ENCODE measurements at regions not wholly inside any gene's neighbourhood (a gene's known extent, or its start where the extent isn't known, plus 50 kb on each side); places are given as distances from the start of the nearest gene placed in this dataset.

DNA sequence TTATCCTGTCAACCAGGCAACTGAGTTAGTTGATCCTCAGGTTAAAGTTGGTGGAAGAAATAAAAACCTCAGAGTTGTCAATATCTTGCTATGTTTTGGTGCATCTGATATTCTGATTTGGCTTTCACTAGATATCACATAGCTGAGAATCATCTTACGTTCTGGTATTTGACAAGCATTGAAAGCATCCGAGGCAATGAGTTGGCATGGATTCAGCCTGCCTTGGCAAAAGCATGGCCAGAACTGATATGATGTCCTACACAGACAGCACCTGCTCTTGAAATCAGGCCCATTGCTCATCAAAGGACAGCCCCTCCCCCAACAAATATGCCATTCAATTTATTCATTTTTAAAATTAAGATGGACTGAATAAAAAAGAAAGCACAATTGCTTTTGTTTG lies 320.7 kb upstream of the ATP2B1 start:
- TF ChIP-seq, protein P1, sequence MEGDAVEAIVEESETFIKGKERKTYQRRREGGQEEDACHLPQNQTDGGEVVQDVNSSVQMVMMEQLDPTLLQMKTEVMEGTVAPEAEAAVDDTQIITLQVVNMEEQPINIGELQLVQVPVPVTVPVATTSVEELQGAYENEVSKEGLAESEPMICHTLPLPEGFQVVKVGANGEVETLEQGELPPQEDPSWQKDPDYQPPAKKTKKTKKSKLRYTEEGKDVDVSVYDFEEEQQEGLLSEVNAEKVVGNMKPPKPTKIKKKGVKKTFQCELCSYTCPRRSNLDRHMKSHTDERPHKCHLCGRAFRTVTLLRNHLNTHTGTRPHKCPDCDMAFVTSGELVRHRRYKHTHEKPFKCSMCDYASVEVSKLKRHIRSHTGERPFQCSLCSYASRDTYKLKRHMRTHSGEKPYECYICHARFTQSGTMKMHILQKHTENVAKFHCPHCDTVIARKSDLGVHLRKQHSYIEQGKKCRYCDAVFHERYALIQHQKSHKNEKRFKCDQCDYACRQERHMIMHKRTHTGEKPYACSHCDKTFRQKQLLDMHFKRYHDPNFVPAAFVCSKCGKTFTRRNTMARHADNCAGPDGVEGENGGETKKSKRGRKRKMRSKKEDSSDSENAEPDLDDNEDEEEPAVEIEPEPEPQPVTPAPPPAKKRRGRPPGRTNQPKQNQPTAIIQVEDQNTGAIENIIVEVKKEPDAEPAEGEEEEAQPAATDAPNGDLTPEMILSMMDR (conservative IDR thresholded peaks at IDR 0.05; ENCODE audit: control insufficient read depth, insufficient read depth, low read depth, low read length) = no peak
- no peak overlapping the region for H3K4me3 ChIP-seq (ENCODE audit: control insufficient read depth, low read depth, low read length)
- no peak for DNase-seq (ENCODE audit: low read depth)

GRCh38 chr12:90028635-90029051 lies 320.0 kb upstream of the ATP2B1 start:
- TF ChIP-seq, protein P1 (conservative IDR thresholded peaks at IDR 0.05; ENCODE audit: control insufficient read depth, insufficient read depth, low read depth, low read length) = no peak
- DNase-seq (ENCODE audit: low read depth) = peak; percentile 22

GRCh38 chr12:90027889-90028634 lies 319.4 kb upstream of the ATP2B1 start:
- H3K4me3 ChIP-seq (ENCODE audit: control insufficient read depth, low read depth, low read length) = no peak overlapping the region
- no peak for DNase-seq (ENCODE audit: low read depth)
- TF ChIP-seq, protein P1 (conservative IDR thresholded peaks at IDR 0.05; ENCODE audit: control insufficient read depth, insufficient read depth, low read depth, low read length) = no peak

More at GRCh38 chr12:90028635-90029051, 320.0 kb upstream of the ATP2B1 start:
- H3K4me3 ChIP-seq (ENCODE audit: control insufficient read depth, low read depth, low read length) = no peak overlapping the region

DNA sequence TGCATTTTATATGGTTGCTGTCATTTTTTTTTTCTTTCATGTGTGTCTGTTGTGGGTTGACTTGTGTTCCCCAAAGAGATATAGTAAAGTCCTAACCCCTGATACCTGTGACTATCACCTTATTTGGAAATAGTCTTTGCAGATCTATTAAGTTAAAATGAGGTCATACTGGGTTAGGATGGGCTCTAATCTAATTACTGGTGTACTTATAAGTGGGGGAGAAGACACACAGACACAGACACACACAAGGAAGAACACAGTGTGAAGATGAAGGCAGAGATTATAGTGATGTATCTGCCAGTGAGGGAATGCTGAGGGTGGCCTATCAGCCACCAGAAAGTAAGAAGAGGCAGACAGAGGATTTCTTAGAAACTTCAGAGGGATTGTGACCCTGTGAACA lies 318.4 kb upstream of the ATP2B1 start:
- no peak for DNase-seq (ENCODE audit: low read depth)
- H3K4me3 ChIP-seq (ENCODE audit: control insufficient read depth, low read depth, low read length) = no peak overlapping the region
- TF ChIP-seq, protein P1 (conservative IDR thresholded peaks at IDR 0.05; ENCODE audit: control insufficient read depth, insufficient read depth, low read depth, low read length) = no peak

DNA sequence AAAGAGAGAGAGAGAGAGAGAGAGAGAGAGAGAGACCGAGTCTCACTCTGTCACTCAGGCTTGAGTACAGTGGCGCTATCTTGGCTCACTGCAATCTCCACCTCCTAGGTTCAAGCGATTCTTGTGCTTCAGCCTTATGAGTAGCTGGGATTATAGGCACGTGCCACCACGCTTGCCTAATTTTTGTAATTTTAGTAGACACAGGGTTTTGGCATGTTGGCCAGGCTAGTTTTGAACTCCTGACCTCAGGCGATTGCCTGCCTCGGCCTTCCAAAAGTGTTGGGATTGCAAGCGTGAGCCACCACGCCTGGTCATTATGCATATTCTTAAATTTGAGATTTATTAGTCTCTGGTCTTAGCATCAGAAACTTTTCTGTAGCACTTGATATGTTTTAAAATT lies 317.9 kb upstream of the ATP2B1 start:
- no peak overlapping the region for H3K4me3 ChIP-seq (ENCODE audit: control insufficient read depth, low read depth, low read length)
- DNase-seq (ENCODE audit: low read depth) = no peak
- TF ChIP-seq, protein P1 (conservative IDR thresholded peaks at IDR 0.05; ENCODE audit: control insufficient read depth, insufficient read depth, low read depth, low read length) = no peak

DNA sequence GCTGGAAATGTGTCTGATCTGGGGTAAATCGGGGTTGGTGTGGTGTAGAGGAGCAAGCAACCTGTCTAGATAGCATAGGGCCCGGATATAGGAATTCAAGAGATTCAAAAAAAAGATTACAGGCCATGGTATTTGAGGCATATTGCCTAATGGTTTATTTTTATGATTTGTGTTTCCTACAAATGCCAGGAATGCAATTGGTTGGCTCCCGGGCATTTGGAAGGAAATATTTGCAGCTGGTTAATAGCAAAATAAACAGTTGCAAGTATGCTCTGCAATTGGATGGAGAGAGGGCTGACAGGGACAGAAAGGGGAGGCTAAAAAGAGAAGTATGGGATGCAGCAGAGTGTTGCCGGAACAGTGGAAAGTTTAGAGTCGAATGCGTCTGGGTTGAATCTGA lies 315.6 kb upstream of the ATP2B1 start:
- TF ChIP-seq, protein P1 (conservative IDR thresholded peaks at IDR 0.05; ENCODE audit: control insufficient read depth, insufficient read depth, low read depth, low read length) = no peak
- no peak overlapping the region for H3K4me3 ChIP-seq (ENCODE audit: control insufficient read depth, low read depth, low read length)
- no peak for DNase-seq (ENCODE audit: low read depth)

All from fibroblast of mammary gland (primary cell).